G401.6 (cell line): ENCODE measurements at regions not wholly inside any gene's neighbourhood (a gene's known extent, or its start where the extent isn't known, plus 50 kb on each side); places are given as distances from the start of the nearest gene placed in this dataset.
A peak's percentile ranks its signal among the peaks of the same experiment; 100 is the strongest.
"Not testable (repeated sequence)": the region's sequence is repeated elsewhere in the genome, so short reads cannot be mapped to it uniquely, and the experiment has no call there.

Experiments
- FAIRE-seq: peaks from 2 replicates; lab custom pipeline; 2012; peaks lifted over from hg19 to GRCh38; lab: Jason Lieb, UNC

GRCh38 chr13:50527612-50528509 lies 315.6 kb downstream of the DLEU7 start:
- FAIRE-seq, result no peak

- FAIRE-seq, result no peak
These were observed 314.2 kb downstream of the DLEU7 start for GRCh38 chr13:50529154-50529882.

GRCh38 chr13:50531917-50532899 lies 311.3 kb downstream of the DLEU7 start:
- peak; percentile 79 for FAIRE-seq

GRCh38 chr13:50535050-50535449 lies 308.4 kb downstream of the DLEU7 start:
- no peak for FAIRE-seq

DNA sequence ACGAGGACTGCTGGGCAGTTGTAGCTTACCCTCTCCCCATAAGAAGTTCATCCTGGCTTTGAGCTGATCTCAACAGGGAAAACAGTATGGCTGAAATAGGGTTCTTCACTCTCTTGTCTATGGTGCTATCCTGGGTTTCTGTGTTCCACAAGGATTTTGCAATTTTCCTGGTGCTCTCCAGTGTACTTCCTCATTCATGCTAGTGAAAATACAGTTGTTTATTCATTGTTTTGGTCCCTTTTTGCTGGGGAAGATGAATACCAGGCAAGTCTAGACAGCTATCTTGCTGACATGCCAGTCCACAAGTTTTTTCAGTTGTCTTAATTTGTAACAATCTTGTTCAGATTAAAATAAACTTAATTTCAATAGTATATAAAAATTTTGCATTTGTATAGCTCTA lies 306.5 kb downstream of the DLEU7 start:
- no peak for FAIRE-seq

DNA sequence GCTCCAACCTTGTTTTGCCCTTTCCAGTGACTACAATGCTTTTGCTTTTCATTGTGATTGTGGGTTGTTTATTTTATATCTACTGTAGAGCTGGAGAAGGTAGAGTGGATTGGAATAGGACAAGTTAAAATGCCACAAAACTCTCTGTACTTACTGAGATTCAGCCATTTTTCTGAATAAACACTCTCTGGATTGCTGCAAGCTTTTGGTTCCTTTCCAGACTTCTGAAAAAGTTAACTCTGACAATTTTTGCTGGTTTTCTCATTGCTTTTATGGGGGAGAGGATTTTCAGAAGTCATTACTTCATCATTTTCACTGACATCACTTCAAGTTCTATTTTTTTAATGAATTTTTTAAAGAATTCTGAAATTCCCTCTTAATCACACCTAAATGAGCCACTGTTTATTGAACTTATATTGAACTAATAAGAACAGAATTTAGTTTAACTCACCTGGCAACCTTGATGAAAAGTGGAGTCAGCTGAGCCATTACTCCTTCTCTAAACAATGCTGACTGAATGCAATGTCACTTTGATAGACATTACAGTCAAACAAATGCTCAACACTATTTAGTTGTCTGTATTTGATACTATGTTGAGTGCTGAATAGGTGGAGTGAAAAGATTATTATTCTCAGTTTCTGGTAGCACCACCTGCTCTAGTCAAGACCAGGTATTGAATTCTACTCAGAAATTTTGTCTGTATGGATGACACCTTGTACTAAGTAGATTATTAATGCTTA lies 303.5 kb downstream of the DLEU7 start:
- FAIRE-seq, result no peak

DNA sequence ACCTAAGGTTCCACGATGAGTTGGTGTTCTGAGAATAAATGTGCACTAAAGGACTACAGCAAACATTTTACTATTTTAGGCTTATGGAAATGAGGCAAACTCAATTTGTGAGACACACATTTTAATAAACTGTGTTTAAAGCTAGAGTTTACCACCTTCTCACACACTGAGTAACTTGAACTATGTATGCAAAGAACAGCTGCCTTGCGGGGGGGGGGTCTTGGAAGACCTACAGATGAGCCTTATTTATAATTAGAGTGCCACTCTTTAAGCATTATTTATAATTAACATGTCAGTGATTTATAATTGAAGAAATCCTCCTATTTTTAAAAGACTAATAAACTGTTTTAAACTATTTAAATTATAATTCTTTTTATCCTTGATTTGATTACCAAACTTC lies 300.4 kb downstream of the DLEU7 start:
- FAIRE-seq, result no peak

GRCh38 chr13:50543782-50544181 lies 299.7 kb downstream of the DLEU7 start:
- FAIRE-seq, result no peak

DNA sequence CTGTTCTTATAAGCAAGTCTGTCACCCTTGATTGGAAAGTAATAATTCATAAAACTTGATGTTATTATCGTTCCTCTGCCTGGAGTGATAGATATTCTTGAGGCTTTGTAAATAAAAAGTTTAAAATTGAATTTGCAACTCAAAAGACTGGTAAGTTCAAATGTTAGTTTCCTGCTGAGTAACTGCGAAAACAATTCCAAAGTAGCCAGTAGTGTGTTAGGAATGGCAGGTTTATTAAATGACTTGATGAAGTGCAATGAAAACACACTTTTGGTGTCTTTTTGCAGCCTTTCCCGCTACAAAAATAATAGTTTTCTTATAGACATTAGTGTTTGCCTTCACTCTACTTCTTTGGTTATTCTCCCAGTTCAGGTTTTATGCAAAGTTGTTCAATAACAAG lies 299.3 kb downstream of the DLEU7 start:
- no peak for FAIRE-seq

GRCh38 chr13:50547175-50547574 lies 296.3 kb downstream of the DLEU7 start:
- FAIRE-seq, result not testable (repeated sequence)

DNA sequence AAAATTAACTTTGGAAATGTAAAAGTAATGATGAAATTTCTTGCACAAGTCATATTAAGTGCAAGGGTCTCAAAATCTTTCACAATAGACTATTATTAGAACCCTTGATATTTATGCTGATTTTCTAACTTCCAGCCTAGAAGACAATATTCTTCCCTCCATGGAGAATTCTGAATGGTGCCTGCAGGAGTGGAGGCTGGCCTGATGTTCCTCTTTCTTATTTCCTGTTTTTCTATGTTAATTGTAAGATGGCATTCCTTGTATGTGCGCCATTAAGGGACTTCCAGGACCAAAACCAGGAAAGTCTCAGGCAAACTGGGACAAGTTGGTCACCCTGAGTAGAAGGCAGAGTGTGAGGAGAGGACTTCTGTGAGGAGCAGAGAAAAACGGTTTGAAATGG lies 294.9 kb downstream of the DLEU7 start:
- FAIRE-seq, result no peak

DNA sequence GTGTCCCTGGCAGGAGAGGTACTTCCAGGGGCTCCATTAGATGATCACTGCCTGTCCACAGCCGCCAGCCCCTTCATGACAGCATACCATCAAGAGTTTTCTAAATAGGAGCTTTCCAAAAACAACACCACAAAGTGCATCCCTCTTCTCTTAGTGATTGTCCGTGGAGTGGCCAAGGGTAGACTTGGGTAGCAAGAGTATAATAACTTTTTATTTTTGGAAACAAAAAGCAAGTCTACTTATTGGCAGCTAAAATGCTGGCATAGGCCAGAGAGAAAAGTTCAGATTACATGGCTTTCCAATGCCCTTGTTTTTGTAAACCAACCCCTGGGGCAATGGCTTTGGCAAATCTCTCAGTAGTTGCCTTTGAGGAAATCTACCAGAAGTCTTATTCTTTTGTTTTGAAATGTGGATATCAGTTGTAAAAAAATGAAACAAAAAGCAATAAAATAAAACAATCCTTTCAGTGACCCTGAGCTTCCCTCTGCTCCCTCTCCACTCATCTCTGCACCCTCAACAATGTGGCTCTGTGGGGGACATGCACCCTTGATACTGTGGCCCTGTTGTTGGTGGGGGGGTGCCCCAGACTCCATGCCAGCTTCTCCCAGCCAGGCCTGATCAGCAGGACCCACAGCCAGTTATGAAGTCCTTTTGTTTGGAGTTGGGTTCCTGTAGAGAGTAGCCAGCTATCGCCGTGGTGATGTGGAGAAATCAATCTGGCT lies 294.1 kb downstream of the DLEU7 start:
- FAIRE-seq, result no peak

DNA sequence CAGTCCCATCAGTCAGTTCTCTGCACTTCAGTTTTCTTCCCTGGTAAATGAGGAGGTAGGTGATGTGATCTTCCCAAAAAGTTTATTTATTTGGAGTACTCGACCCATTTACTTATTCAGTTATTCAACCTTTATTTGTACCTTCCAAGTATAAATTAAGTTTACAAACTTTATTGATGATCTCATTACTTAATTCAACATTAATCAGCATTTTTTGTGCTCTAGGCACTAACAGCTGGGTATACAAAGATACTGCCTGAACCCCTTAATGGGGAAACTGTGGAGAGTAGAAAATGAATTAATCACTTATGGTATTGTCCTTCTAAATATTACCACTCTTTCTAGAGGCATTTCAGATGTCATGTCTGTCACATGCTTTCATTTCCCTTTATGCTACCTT lies 293.3 kb downstream of the DLEU7 start:
- no peak for FAIRE-seq

DNA sequence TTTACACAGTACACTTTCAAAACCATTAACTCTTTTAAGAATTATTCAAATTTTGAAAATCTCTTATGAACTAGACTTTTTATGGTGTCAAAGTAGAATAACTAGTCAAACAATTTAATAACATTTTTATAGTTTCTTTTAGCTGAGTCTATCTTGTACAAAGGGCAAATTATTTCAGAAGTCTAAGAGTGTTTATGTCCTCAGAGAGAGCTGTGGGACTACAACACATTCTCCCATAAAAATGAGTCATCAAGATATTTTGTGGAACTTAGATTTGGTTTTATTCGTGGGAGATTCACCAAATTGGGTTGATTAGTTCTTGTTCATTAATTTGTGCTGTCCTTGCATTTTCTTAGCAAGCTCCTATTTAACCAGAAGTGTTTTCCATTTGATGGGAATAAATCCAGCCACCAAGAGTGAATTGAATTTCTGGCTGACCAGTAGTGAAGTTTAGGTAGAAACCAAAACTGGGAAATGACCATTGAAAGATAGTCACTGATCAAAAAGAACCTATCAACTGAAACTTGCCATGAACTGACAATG lies 291.0 kb downstream of the DLEU7 start:
- FAIRE-seq, result no peak

GRCh38 chr13:50561739-50562138 lies 281.8 kb downstream of the DLEU7 start:
- FAIRE-seq, result no peak

- FAIRE-seq, result no peak
These were observed 276.8 kb downstream of the DLEU7 start for GRCh38 chr13:50566646-50567045.

GRCh38 chr13:50572129-50572528 lies 271.4 kb downstream of the DLEU7 start:
- no peak for FAIRE-seq

GRCh38 chr13:50573066-50573465 lies 270.4 kb downstream of the DLEU7 start:
- FAIRE-seq, result no peak

DNA sequence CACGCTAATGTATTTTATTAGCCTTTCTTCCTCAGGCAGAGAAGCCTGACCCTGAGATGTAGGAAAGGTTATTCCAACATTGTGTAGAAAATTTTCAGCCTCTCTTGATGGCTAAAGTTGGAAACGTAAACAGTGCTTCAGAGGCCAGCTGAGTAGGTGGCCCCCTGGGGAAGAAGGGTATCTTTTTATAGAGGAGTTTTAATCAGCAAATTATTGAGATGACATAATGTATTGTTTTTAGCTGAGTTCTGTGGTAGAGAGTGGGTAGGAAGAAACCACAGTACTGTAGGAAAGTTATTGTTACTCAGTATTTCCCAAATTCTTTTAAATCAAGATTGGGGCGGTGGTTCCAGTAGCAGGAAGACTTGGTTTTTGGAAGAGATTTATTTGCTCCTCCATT lies 268.8 kb downstream of the DLEU7 start:
- FAIRE-seq, result no peak

DNA sequence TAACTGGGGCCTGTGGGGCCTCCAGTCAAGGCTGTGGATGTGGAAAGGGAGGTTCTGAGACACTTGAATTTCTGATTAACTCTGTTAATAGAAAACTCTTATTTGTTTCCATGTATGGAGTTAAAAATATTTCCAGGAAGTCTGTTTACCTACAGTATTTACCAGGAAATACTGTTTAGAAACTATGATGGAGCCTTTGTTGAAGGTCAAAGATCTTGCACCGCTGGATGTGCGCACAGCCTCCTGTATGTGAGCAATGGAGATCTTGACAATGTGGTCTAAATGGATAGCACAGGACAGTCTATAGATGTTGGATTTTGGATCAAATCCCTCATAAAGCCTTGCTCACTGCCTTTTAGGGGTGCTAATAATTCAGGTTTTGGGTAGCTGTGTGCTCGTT lies 268.4 kb downstream of the DLEU7 start:
- no peak for FAIRE-seq

DNA sequence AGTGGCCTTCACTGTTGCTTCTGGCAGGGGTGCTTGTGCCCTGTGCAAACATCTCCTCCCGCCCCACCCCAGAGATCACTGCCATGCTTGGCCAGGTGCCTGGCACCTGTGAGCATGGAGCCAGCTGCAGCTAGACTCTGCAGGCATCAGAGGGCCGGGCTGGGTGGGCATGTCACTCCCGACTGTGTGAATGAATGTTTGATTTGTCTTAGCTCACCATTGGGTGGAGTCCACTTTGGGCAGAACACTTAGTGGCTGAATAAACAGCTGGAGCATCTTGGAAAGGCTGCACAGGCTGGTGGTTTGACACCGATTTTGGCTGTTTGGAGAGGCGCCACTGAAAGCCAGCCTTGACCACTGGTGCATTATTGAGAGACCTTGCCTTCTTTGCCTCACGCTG lies 267.3 kb downstream of the DLEU7 start:
- FAIRE-seq, result no peak
